ENCODE measurements at regions not wholly inside any gene's neighbourhood (a gene's known extent, or its start where the extent isn't known, plus 50 kb on each side); places are given as distances from the start of the nearest gene placed in this dataset.

- TF ChIP-seq EZH2 (IDR thresholded peaks at IDR 0.05; ENCODE audit: borderline replicate concordance, insufficient read depth, low read depth, low read length, poor library complexity, severe bottlenecking) (no peak), CTCF (IDR thresholded peaks at IDR 0.05) (no peak)
These were observed 180.6 kb downstream of the OLFM1 start for GRCh38 chr9:135268031-135268430.
